ENCODE measurements at regions not wholly inside any gene's neighbourhood (a gene's known extent, or its start where the extent isn't known, plus 50 kb on each side); places are given as distances from the start of the nearest gene placed in this dataset.

GRCh38 chr5:135220394-135221186, 178.4 kb downstream of the MACROH2A1 start:
- TF ChIP-seq CTCF (IDR thresholded peaks at IDR 0.05; ENCODE audit: poor library complexity, severe bottlenecking), result no peak
- ATAC-seq (ENCODE audit: low read depth), result no peak
- H3K27ac ChIP-seq (ENCODE audit: poor library complexity, severe bottlenecking), result no peak overlapping the region

GRCh38 chr5:135219868-135220267, 179.2 kb downstream of the MACROH2A1 start:
- H3K4me1 ChIP-seq (ENCODE audit: insufficient read depth, poor library complexity, severe bottlenecking), result no peaks in the 10 kb centered on the region
- no peak for ATAC-seq (ENCODE audit: low read depth)
- no peaks in the 10 kb centered on the region for H3K27me3 ChIP-seq (ENCODE audit: insufficient read depth, poor library complexity, severe bottlenecking)
- no peaks in the 10 kb centered on the region for H3K36me3 ChIP-seq (ENCODE audit: low read depth)
- DNase-seq (ENCODE audit: low spot score), result peak; percentile 30
- TF ChIP-seq CTCF (IDR thresholded peaks at IDR 0.05; ENCODE audit: poor library complexity, severe bottlenecking), result no peak
- H3K4me3 ChIP-seq (ENCODE audit: severe bottlenecking), result no peak overlapping the region
- no peaks in the 10 kb centered on the region for H3K9me3 ChIP-seq (ENCODE audit: severe bottlenecking)
- H3K27ac ChIP-seq (ENCODE audit: poor library complexity, severe bottlenecking), result no peak overlapping the region

More at GRCh38 chr5:135220394-135221186, 178.4 kb downstream of the MACROH2A1 start:
- H3K4me1 ChIP-seq (ENCODE audit: insufficient read depth, poor library complexity, severe bottlenecking), result no peaks in the 10 kb centered on the region
- no peaks in the 10 kb centered on the region for H3K36me3 ChIP-seq (ENCODE audit: low read depth)
- no peaks in the 10 kb centered on the region for H3K9me3 ChIP-seq (ENCODE audit: severe bottlenecking)
- DNase-seq (ENCODE audit: low spot score), result peak; percentile 29
- H3K4me3 ChIP-seq (ENCODE audit: severe bottlenecking), result no peak overlapping the region
- H3K27me3 ChIP-seq (ENCODE audit: insufficient read depth, poor library complexity, severe bottlenecking), result no peaks in the 10 kb centered on the region

- no peak overlapping the region for H3K4me3 ChIP-seq (ENCODE audit: severe bottlenecking)
- H3K9me3 ChIP-seq (ENCODE audit: severe bottlenecking), result no peaks in the 10 kb centered on the region
- ATAC-seq (ENCODE audit: low read depth), result no peak
- TF ChIP-seq CTCF (IDR thresholded peaks at IDR 0.05; ENCODE audit: poor library complexity, severe bottlenecking), result no peak
- no peak overlapping the region for H3K27ac ChIP-seq (ENCODE audit: poor library complexity, severe bottlenecking)
- no peaks in the 10 kb centered on the region for H3K36me3 ChIP-seq (ENCODE audit: low read depth)
- DNase-seq (ENCODE audit: low spot score), result no peak
- no peaks in the 10 kb centered on the region for H3K27me3 ChIP-seq (ENCODE audit: insufficient read depth, poor library complexity, severe bottlenecking)
- H3K4me1 ChIP-seq (ENCODE audit: insufficient read depth, poor library complexity, severe bottlenecking), result no peaks in the 10 kb centered on the region
These were observed 180.1 kb downstream of the MACROH2A1 start for GRCh38 chr5:135218790-135219568.

GRCh38 chr5:135218486-135218755, 180.6 kb downstream of the MACROH2A1 start:
- Histone ChIP-seq H3K27ac (ENCODE audit: poor library complexity, severe bottlenecking) (no peak overlapping the region), H3K27me3 (ENCODE audit: insufficient read depth, poor library complexity, severe bottlenecking) (no peaks in the 10 kb centered on the region), H3K4me1 (ENCODE audit: insufficient read depth, poor library complexity, severe bottlenecking) (no peaks in the 10 kb centered on the region), H3K9me3 (ENCODE audit: severe bottlenecking) (no peaks in the 10 kb centered on the region), H3K4me3 (ENCODE audit: severe bottlenecking) (no peak overlapping the region), H3K36me3 (ENCODE audit: low read depth) (no peaks in the 10 kb centered on the region)
- ATAC-seq (ENCODE audit: low read depth) (no peak), DNase-seq (ENCODE audit: low spot score) (no peak)
- TF ChIP-seq CTCF (IDR thresholded peaks at IDR 0.05; ENCODE audit: poor library complexity, severe bottlenecking), result no peak

All from RWPE2 (cell line).